ENCODE measurements at regions not wholly inside any gene's neighbourhood (a gene's known extent, or its start where the extent isn't known, plus 50 kb on each side); places are given as distances from the start of the nearest gene placed in this dataset.

GRCh38 chr4:125776146-125776545 is 461.4 kb downstream of the FAT4 start:
- DNase-seq, result no peak
- no peaks in the 10 kb centered on the region for H3K27me3 ChIP-seq (ENCODE audit: insufficient read depth, low read depth, severe bottlenecking)
- H3K4me3 ChIP-seq (ENCODE audit: low read depth, low read length), result no peak overlapping the region
- TF ChIP-seq CTCF (IDR thresholded peaks at IDR 0.05; ENCODE audit: low read depth, low read length), result no peak
- H3K9me3 ChIP-seq (ENCODE audit: severe bottlenecking), result no peaks in the 10 kb centered on the region
- H3K27ac ChIP-seq, result no peak overlapping the region
- no peaks in the 10 kb centered on the region for H3K36me3 ChIP-seq

GRCh38 chr4:125780164-125780563 is 465.4 kb downstream of the FAT4 start:
- no peak overlapping the region for H3K27ac ChIP-seq
- H3K36me3 ChIP-seq, result no peaks in the 10 kb centered on the region
- no peaks in the 10 kb centered on the region for H3K27me3 ChIP-seq (ENCODE audit: insufficient read depth, low read depth, severe bottlenecking)
- H3K4me3 ChIP-seq (ENCODE audit: low read depth, low read length), result no peak overlapping the region
- H3K9me3 ChIP-seq (ENCODE audit: severe bottlenecking), result no peaks in the 10 kb centered on the region
- DNase-seq, result no peak
- no peak for TF ChIP-seq CTCF (IDR thresholded peaks at IDR 0.05; ENCODE audit: low read depth, low read length)

DNA sequence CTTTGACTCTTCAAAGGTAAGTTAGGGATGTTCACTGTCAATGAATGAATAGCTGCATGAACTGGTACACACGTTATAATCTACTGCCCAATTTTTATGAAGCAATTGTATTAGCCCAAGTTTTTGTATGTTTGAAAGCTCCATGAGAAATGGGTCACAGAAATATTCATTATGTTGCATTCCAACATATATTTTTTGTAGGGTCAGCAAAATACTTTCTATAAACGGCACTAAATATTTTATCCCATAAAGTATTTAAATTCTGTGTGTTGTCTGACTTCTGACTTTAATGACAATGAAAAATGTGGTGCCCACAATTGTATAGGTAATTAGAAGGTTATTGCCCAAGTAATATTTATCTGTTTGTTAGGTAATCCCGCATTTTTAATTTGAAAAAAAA is 466.0 kb downstream of the FAT4 start:
- DNase-seq, result no peak
- H3K36me3 ChIP-seq, result no peaks in the 10 kb centered on the region
- no peaks in the 10 kb centered on the region for H3K27me3 ChIP-seq (ENCODE audit: insufficient read depth, low read depth, severe bottlenecking)
- no peak for TF ChIP-seq CTCF (IDR thresholded peaks at IDR 0.05; ENCODE audit: low read depth, low read length)
- no peaks in the 10 kb centered on the region for H3K9me3 ChIP-seq (ENCODE audit: severe bottlenecking)
- H3K27ac ChIP-seq, result no peak overlapping the region
- H3K4me3 ChIP-seq (ENCODE audit: low read depth, low read length), result no peak overlapping the region

- TF ChIP-seq CTCF (IDR thresholded peaks at IDR 0.05; ENCODE audit: low read depth, low read length), result no peak
- DNase-seq, result no peak
- no peaks in the 10 kb centered on the region for H3K9me3 ChIP-seq (ENCODE audit: severe bottlenecking)
Measured at GRCh38 chr4:125781651-125782050, 466.9 kb downstream of the FAT4 start.

GRCh38 chr4:125784741-125785140 is 470.0 kb downstream of the FAT4 start:
- no peaks in the 10 kb centered on the region for H3K27me3 ChIP-seq (ENCODE audit: insufficient read depth, low read depth, severe bottlenecking)
- no peak for TF ChIP-seq CTCF (IDR thresholded peaks at IDR 0.05; ENCODE audit: low read depth, low read length)
- H3K9me3 ChIP-seq (ENCODE audit: severe bottlenecking), result no peaks in the 10 kb centered on the region
- DNase-seq, result no peak
- no peak overlapping the region for H3K4me3 ChIP-seq (ENCODE audit: low read depth, low read length)
- H3K36me3 ChIP-seq, result no peaks in the 10 kb centered on the region
- H3K27ac ChIP-seq, result no peak overlapping the region

More at GRCh38 chr4:125781651-125782050, 466.9 kb downstream of the FAT4 start:
- H3K4me3 ChIP-seq (ENCODE audit: low read depth, low read length), result no peak overlapping the region
- no peak overlapping the region for H3K27ac ChIP-seq
- no peaks in the 10 kb centered on the region for H3K36me3 ChIP-seq
- H3K27me3 ChIP-seq (ENCODE audit: insufficient read depth, low read depth, severe bottlenecking), result no peaks in the 10 kb centered on the region

DNA sequence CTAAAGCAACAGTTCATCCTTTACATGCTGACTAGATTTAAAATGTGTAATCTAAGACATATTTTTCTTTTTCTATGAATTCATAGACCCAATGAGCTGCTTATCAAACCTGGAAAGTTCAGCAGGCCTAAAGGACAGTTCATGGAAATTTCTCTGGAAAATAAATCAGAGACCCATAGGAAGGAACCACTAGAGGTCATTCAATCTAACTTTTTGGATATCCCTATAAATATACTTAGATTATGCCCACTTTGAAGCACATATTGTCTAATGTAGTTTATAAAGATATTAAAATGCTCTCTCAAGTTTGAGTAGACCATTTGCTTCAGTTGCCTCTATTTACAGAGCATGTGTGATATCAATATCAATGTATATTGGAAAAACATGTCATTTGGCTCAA is 473.0 kb downstream of the FAT4 start:
- Histone ChIP-seq H3K9me3 (ENCODE audit: severe bottlenecking) (no peaks in the 10 kb centered on the region), H3K4me3 (ENCODE audit: low read depth, low read length) (no peak overlapping the region), H3K27me3 (ENCODE audit: insufficient read depth, low read depth, severe bottlenecking) (no peaks in the 10 kb centered on the region), H3K36me3 (no peaks in the 10 kb centered on the region), H3K27ac (no peak overlapping the region)
- TF ChIP-seq CTCF (IDR thresholded peaks at IDR 0.05; ENCODE audit: low read depth, low read length), result no peak
- DNase-seq, result no peak
